Activated T-cell treated with anti-CD3 and anti-CD28 coated beads for 24 hours (primary cell): ENCODE measurements at regions not wholly inside any gene's neighbourhood (a gene's known extent, or its start where the extent isn't known, plus 50 kb on each side); places are given as distances from the start of the nearest gene placed in this dataset.

Experiments used
- DNase-seq: peaks from one replicate; pipeline ENCODE4 v3.0.0-alpha.2; 2020; ENCODE audit warnings: low read depth

GRCh38 chr6:120627612-120628011, 706.7 kb downstream of the TBC1D32 start:
- DNase-seq: no peak

- DNase-seq: no peak
Measured at GRCh38 chr6:120622127-120622631, 712.1 kb downstream of the TBC1D32 start.

- DNase-seq: no peak
Measured at GRCh38 chr6:120620900-120621299, 713.4 kb downstream of the TBC1D32 start.

GRCh38 chr6:120615238-120615637, 719.0 kb downstream of the TBC1D32 start:
- DNase-seq: no peak

- no peak for DNase-seq
Measured at GRCh38 chr6:120614723-120615122, 719.6 kb downstream of the TBC1D32 start.

GRCh38 chr6:120608826-120609225, 725.5 kb downstream of the TBC1D32 start:
- DNase-seq: no peak

GRCh38 chr6:120606743-120607142, 727.5 kb downstream of the TBC1D32 start:
- no peak for DNase-seq

GRCh38 chr6:120604510-120604909, 729.8 kb downstream of the TBC1D32 start:
- DNase-seq: no peak

- DNase-seq: no peak
Measured at GRCh38 chr6:120590611-120591010, 743.7 kb downstream of the TBC1D32 start.

- no peak for DNase-seq
Measured at GRCh38 chr6:120588424-120588823, 745.9 kb downstream of the TBC1D32 start.

GRCh38 chr6:120587381-120587780, 746.9 kb downstream of the TBC1D32 start:
- no peak for DNase-seq

- no peak for DNase-seq
Measured at GRCh38 chr6:120584111-120584760, 750.0 kb downstream of the TBC1D32 start.

GRCh38 chr6:120576061-120576460, 758.2 kb downstream of the TBC1D32 start:
- no peak for DNase-seq

GRCh38 chr6:120569714-120570113, 764.6 kb downstream of the TBC1D32 start:
- no peak for DNase-seq

- no peak for DNase-seq
Measured at GRCh38 chr6:120564779-120565178, 769.5 kb downstream of the TBC1D32 start.

GRCh38 chr6:120558294-120558693, 776.0 kb downstream of the TBC1D32 start:
- DNase-seq: no peak

- no peak for DNase-seq
Measured at GRCh38 chr6:120557554-120557953, 776.7 kb downstream of the TBC1D32 start.

GRCh38 chr6:120556491-120556890, 777.8 kb downstream of the TBC1D32 start:
- DNase-seq: no peak

GRCh38 chr6:120553353-120553752, 780.9 kb downstream of the TBC1D32 start:
- no peak for DNase-seq

- no peak for DNase-seq
Measured at GRCh38 chr6:120545353-120545752, 788.9 kb downstream of the TBC1D32 start.

GRCh38 chr6:120534954-120535353, 799.3 kb downstream of the TBC1D32 start:
- DNase-seq: no peak

GRCh38 chr6:120526576-120526975, 807.7 kb downstream of the TBC1D32 start:
- DNase-seq: no peak

- no peak for DNase-seq
Measured at GRCh38 chr6:120514544-120514943, 819.7 kb downstream of the TBC1D32 start.

- DNase-seq: no peak
Measured at GRCh38 chr6:120511712-120512111, 822.6 kb downstream of the TBC1D32 start.
